ENCODE measurements at regions not wholly inside any gene's neighbourhood (a gene's known extent, or its start where the extent isn't known, plus 50 kb on each side); places are given as distances from the start of the nearest gene placed in this dataset.

GRCh38 chr13:110813646-110814624 lies 100.4 kb downstream of the ING1 start:
- TF ChIP-seq POLR2A (IDR thresholded peaks at IDR 0.05) (no peak), CTCF (IDR thresholded peaks at IDR 0.05) (peak in 1 of 3 experiments; percentile 1)
